B cell (primary cell): ENCODE measurements at regions not wholly inside any gene's neighbourhood (a gene's known extent, or its start where the extent isn't known, plus 50 kb on each side); places are given as distances from the start of the nearest gene placed in this dataset.

ENCODE experiments used
- CTCF ChIP-seq: fragments of 200-600 bp; IDR thresholded peaks from one replicate; pipeline ENCODE4 v1.8.0; 2022; ENCODE audit warnings: antibody characterized with exemption, mild to moderate bottlenecking
- EZH2 ChIP-seq: IDR thresholded peaks from 2 replicates; pipeline ENCODE4 v1.6.1; 2012; ENCODE audit warnings: borderline replicate concordance, low read depth, mild to moderate bottlenecking, moderate library complexity, low read length; ENCODE audit not compliant: insufficient read depth, poor library complexity, severe bottlenecking

- TF ChIP-seq CTCF: no peak
- no peak for TF ChIP-seq EZH2
Measured at GRCh38 chr6:87899499-87900147, 148.0 kb upstream of the SPACA1 start.
